ENCODE measurements at regions not wholly inside any gene's neighbourhood (a gene's known extent, or its start where the extent isn't known, plus 50 kb on each side); places are given as distances from the start of the nearest gene placed in this dataset.
"Not testable (repeated sequence)": the region's sequence is repeated elsewhere in the genome, so short reads cannot be mapped to it uniquely, and the experiment has no call there.

- no peak for TF ChIP-seq POLR2A (IDR thresholded peaks at IDR 0.05)
- no peak for TF ChIP-seq CTCF (IDR thresholded peaks at IDR 0.05)
- intact Hi-C loops (cut with DNase I; ENCODE audit: low total_unique reads), result no loop called here
- no peak for DNase-seq (ENCODE audit: low spot score in 2 of 2)
- WGBS, 2 donors, result 35 to 44% methylated on average over 4 of the region's 4 CpGs
- H3K4me3 ChIP-seq (ENCODE audit: low read depth, poor library complexity, severe bottlenecking), result no peak overlapping the region
Measured at GRCh38 chr3:34886443-34886842, 752.9 kb upstream of the ARPP21 start.

- no peak for DNase-seq (ENCODE audit: low spot score in 2 of 2)
- intact Hi-C loops (cut with DNase I; ENCODE audit: low total_unique reads), result no loop called here
- 76 to 94% methylated on average over 2 of the region's 2 CpGs for WGBS, 2 donors
- H3K4me3 ChIP-seq (ENCODE audit: low read depth, poor library complexity, severe bottlenecking), result no peak overlapping the region
- TF ChIP-seq POLR2A (IDR thresholded peaks at IDR 0.05) (no peak), CTCF (IDR thresholded peaks at IDR 0.05) (no peak)
Measured at GRCh38 chr3:34889641-34890040, 749.7 kb upstream of the ARPP21 start.

DNA sequence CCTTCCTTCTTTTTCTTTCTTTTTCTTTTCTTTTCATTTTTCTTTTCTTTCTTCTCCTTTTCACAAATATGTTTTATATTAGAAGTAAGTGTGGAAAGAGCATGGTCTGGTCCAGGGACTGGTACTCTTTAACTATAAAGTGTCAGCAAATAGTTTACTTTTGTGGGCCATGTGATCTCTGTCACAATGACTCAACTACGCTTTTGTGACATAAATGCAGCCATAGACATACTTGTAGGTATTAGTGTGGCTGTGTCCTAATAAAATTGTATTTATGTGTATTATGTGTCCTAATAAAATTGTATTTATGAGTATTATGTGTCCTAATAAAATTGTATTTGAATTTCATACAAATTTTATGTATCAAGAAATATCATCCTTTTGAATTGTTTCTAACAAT, 749.1 kb upstream of the ARPP21 start:
- intact Hi-C loops (cut with DNase I; ENCODE audit: low total_unique reads), result no loop called here
- DNase-seq (ENCODE audit: low spot score in 2 of 2), result no peak
- TF ChIP-seq CTCF (IDR thresholded peaks at IDR 0.05) (no peak), POLR2A (IDR thresholded peaks at IDR 0.05) (no peak)
- WGBS, 2 donors, result 87 to 92% methylated on average over 1 of the region's 1 CpG
- no peak overlapping the region for H3K4me3 ChIP-seq (ENCODE audit: low read depth, poor library complexity, severe bottlenecking)

DNA sequence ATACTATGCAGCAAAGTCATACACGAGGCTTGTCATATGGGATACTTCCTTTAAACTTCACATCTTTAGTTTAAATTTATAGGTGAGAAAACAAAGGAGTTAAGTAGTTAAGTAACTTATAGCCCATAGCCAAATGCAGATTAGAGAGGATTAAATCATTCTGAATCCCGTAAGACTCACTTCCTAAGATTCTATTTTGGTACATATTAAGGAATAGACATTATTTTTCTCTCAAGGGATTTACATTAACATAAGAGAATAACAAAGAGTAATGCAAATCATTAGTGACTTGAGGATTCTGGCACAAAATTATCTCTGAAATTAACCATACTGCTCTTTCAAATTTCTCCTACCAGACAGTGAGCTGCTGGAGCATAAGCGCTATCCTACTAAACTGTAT, 747.4 kb upstream of the ARPP21 start:
- no peak overlapping the region for H3K4me3 ChIP-seq (ENCODE audit: low read depth, poor library complexity, severe bottlenecking)
- WGBS, 2 donors, result 45 to 48% methylated on average over 3 of the region's 3 CpGs
- no peak for DNase-seq (ENCODE audit: low spot score in 2 of 2)
- intact Hi-C loops (cut with DNase I; ENCODE audit: low total_unique reads), result no loop called here
- no peak for TF ChIP-seq CTCF (IDR thresholded peaks at IDR 0.05)
- no peak for TF ChIP-seq POLR2A (IDR thresholded peaks at IDR 0.05)

GRCh38 chr3:34895841-34896240, 743.5 kb upstream of the ARPP21 start:
- DNase-seq (ENCODE audit: low spot score in 2 of 2), result no peak
- no peak for TF ChIP-seq CTCF (IDR thresholded peaks at IDR 0.05)
- no peak for TF ChIP-seq POLR2A (IDR thresholded peaks at IDR 0.05)
- WGBS, 2 donors, result 45 to 48% methylated on average over 1 of the region's 1 CpG
- H3K4me3 ChIP-seq (ENCODE audit: low read depth, poor library complexity, severe bottlenecking), result no peak overlapping the region
- intact Hi-C loops (cut with DNase I; ENCODE audit: low total_unique reads), result no loop called here

- H3K4me3 ChIP-seq (ENCODE audit: low read depth, poor library complexity, severe bottlenecking); intact Hi-C loops (cut with DNase I; ENCODE audit: low total_unique reads); DNase-seq (ENCODE audit: low spot score in 2 of 2): not testable (repeated sequence)
- 94% methylated on average over 4 of the region's 4 CpGs for WGBS, 2 donors
Measured at GRCh38 chr3:34909679-34910078, 729.6 kb upstream of the ARPP21 start.

Measured in lower leg skin (tissue), 4 donors.